K562 (cell line): ENCODE measurements at regions not wholly inside any gene's neighbourhood (a gene's known extent, or its start where the extent isn't known, plus 50 kb on each side); places are given as distances from the start of the nearest gene placed in this dataset.

Experiments used
- ATAC-seq: fragments of 200-7000 bp; cut with Tn5 transposase; 3 replicates; pipeline ENCODE4 v1.9.1; 2020; ENCODE audit warnings: moderate library complexity
- BruUV-seq: library from RNA; stranded (reverse); fragments of 400-500 nt; replicated peaks from 2 replicates; lab custom pipeline; 2021; lab: Mats Ljungman, UMichigan
- CTCF ChIA-PET: fragments of 300-600 bp; formaldehyde crosslinking; extraction: SDS; loops from one replicate; lab custom pipeline; 2021; ENCODE audit warnings: low intra/inter-chr PET ratio; lab: Yijun Ruan, JAX
- POLR2A ChIA-PET: fragments of 300-600, 350-650 bp; sonication (Branson Sonifier 250); formaldehyde crosslinking; extraction: SDS; loops from one replicate; lab custom pipeline; 2021; ENCODE audit warnings: antibody characterized with exemption, inconsistent platforms; lab: Yijun Ruan, JAX
- DNase-seq, 4 experiments: peaks; one replicate each; pipeline versions ENCODE4 v3.0.0 to v3.0.0-alpha.2; 2011 to 2018; ENCODE audit warnings: low spot score in 3 of 4, mixed read lengths in 3 of 4; ENCODE audit errors: extremely low read depth in 1 of 4
- FAIRE-seq: peaks from 2 replicates; lab custom pipeline; 2011; peaks lifted over from hg19 to GRCh38; lab: Jason Lieb, UNC
- H2AFZ ChIP-seq: 2 replicates; pipeline ENCODE4 v1.6.0; 2011; ENCODE audit warnings: low read depth, low read length, control low read depth, inconsistent platforms
- H3K27ac ChIP-seq: fragments of 200-600 bp; 3 replicates; pipeline ENCODE4 v1.8.0; 2011; ENCODE audit warnings: low read depth, mild to moderate bottlenecking, control low read depth, inconsistent platforms, low read length, moderate library complexity, mixed read lengths; ENCODE audit errors: extremely low read depth
- H3K27me3 ChIP-seq, 2 experiments: fragments of 300-600 bp in 1 of 2; 2 replicates in 1 of 2; 3 replicates in 1 of 2; pipeline versions ENCODE4 v1.6.0 to v1.8.0; 2011; ENCODE audit warnings: inconsistent platforms in 2 of 2, low read length in 2 of 2, mild to moderate bottlenecking in 1 of 2, mixed read lengths in 1 of 2, moderate library complexity in 1 of 2; ENCODE audit not compliant: control insufficient read depth in 2 of 2, insufficient read depth in 2 of 2
- H3K36me3 ChIP-seq: fragments of 300-600 bp; 3 replicates; pipeline ENCODE4 v1.8.0; 2011; ENCODE audit warnings: mild to moderate bottlenecking, low read length, inconsistent platforms; ENCODE audit not compliant: control insufficient read depth, insufficient read depth
- H3K4me1 ChIP-seq, 2 experiments: fragments of 200-600 bp in 1 of 2; replicated peaks in 1 of 2; 2 replicates in 1 of 2; 3 replicates in 1 of 2; pipeline versions ENCODE4 v1.5.1 to v1.8.0; 2011; ENCODE audit warnings: inconsistent platforms in 2 of 2, low read length in 2 of 2, mild to moderate bottlenecking in 1 of 2, mixed read lengths in 1 of 2, moderate library complexity in 1 of 2; ENCODE audit not compliant: control insufficient read depth in 2 of 2, insufficient read depth in 2 of 2
- H3K4me2 ChIP-seq: 2 replicates; pipeline ENCODE4 v1.6.1; 2011; ENCODE audit warnings: low read length, control low read depth, inconsistent platforms, mixed read lengths; ENCODE audit not compliant: insufficient read depth
- H3K4me3 ChIP-seq: fragments of 200-600 bp; sonication (generic), shearing (Covaris generic); 2 replicates; pipeline ENCODE4 v1.5.1; 2016; ENCODE audit warnings: control low read depth, inconsistent platforms
- H3K79me2 ChIP-seq: fragments of 200-600 bp; 3 replicates; pipeline ENCODE4 v1.8.0; 2011; ENCODE audit warnings: low read length, inconsistent platforms; ENCODE audit not compliant: control insufficient read depth, insufficient read depth
- H3K9ac ChIP-seq, 2 experiments: 2 replicates each; pipeline versions ENCODE4 v1.6.0 to v1.6.1; 2011; ENCODE audit warnings: low read depth in 2 of 2, low read length in 2 of 2, control low read depth in 1 of 2, inconsistent platforms in 1 of 2, mild to moderate bottlenecking in 1 of 2, mixed read lengths in 1 of 2; ENCODE audit not compliant: insufficient read depth in 1 of 2
- H3K9me1 ChIP-seq: one replicate; pipeline ENCODE4 v1.6.0; 2011; ENCODE audit warnings: inconsistent platforms, mild to moderate bottlenecking, low read length, moderate library complexity; ENCODE audit not compliant: control insufficient read depth, insufficient read depth
- H3K9me3 ChIP-seq: replicated peaks from 2 replicates; pipeline ENCODE4 v1.5.1; 2011; ENCODE audit warnings: low read depth, low read length, inconsistent platforms; ENCODE audit not compliant: control insufficient read depth, insufficient read depth
- H4K20me1 ChIP-seq: replicated peaks from 2 replicates; pipeline ENCODE4 v1.6.1; 2011; ENCODE audit warnings: low read length, inconsistent platforms, mixed read lengths; ENCODE audit not compliant: control insufficient read depth, insufficient read depth
- EHMT2 ChIP-seq: fragments of 450-650 bp; IDR thresholded peaks from 2 replicates; pipeline ENCODE4 v1.6.1; 2018; ENCODE audit warnings: antibody characterized with exemption
- FIP1L1 ChIP-seq: fragments of 200-400 bp; formaldehyde crosslinking; IDR thresholded peaks from 2 replicates; pipeline ENCODE4 v1.6.1; 2018; ENCODE audit warnings: mild to moderate bottlenecking, low read depth, low read length; ENCODE audit not compliant: poor library complexity, severe bottlenecking
- MYBL2 ChIP-seq, 2 experiments: fragments of 450-650 bp in 1 of 2; sonication (generic) in 1 of 2; formaldehyde crosslinking in 1 of 2; IDR thresholded peaks; 2 replicates each; pipeline versions ENCODE4 v1.6.1 to v1.8.1; 2017 to 2022; ENCODE audit warnings: borderline replicate concordance in 1 of 2, inconsistent platforms in 1 of 2, low read depth in 1 of 2, mild to moderate bottlenecking in 1 of 2, missing genetic modification reagents in 1 of 2, moderate library complexity in 1 of 2
- NFXL1 ChIP-seq: fragments of 450-650 bp; formaldehyde crosslinking; IDR thresholded peaks from 2 replicates; pipeline ENCODE4 v1.4.0; 2021; ENCODE audit warnings: mild to moderate bottlenecking
- PTBP1 ChIP-seq: fragments of 200-400 bp; formaldehyde crosslinking; IDR thresholded peaks from 2 replicates; pipeline ENCODE4 v1.6.1; 2017; ENCODE audit warnings: low read depth, low read length
- U2AF2 ChIP-seq: fragments of 200-400 bp; formaldehyde crosslinking; optimal IDR thresholded peaks from 2 replicates; pipeline ENCODE3; 2017; ENCODE audit warnings: low read depth, mild to moderate bottlenecking, low read length
- WGBS: fragments of 100-300 bp; shearing (Covaris generic); methylation state at CpG from one replicate; pipeline ENCODE4 v1.1.6; 2016; ENCODE audit warnings: low coverage, mixed read lengths; ENCODE audit not compliant: insufficient coverage; ENCODE audit errors: missing lambda C conversion rate; 5-methylcytosine and 5-hydroxymethylcytosine counted together
- in situ Hi-C: fragments of 300-500 bp; cut with MboI; formaldehyde crosslinking; loops from 4 replicates; pipeline ENCODE4 v1.15.0; 2018; ENCODE audit warnings: inconsistent platforms, mixed read lengths
- intact Hi-C: fragments of 100-400 bp; cut with micrococcal nuclease; formaldehyde crosslinking; loops from 2 replicates; pipeline ENCODE4 v1.14.2; 2022
- TF ChIP-seq, protein P1 (sequence below): conservative IDR thresholded peaks from 2 replicates; pipeline ENCODE4 v1.6.1; 2011; ENCODE audit warnings: low read depth, mild to moderate bottlenecking, low read length; ENCODE audit not compliant: control insufficient read depth
- TF ChIP-seq, protein P2 (sequence below): fragments of 250-450 bp; sonication (Bioruptor Pico); IDR thresholded peaks from 2 replicates; pipeline ENCODE4 v1.8.0; 2021; ENCODE audit warnings: borderline replicate concordance, mild to moderate bottlenecking, moderate library complexity; ENCODE audit not compliant: poor library complexity, severe bottlenecking
- TF ChIP-seq, protein P3 (sequence below), 2 experiments: IDR thresholded peaks; 2 replicates each; pipeline ENCODE4 v1.6.1; 2012; ENCODE audit warnings: improper control_type of control experiment in 2 of 2, low read depth in 2 of 2, low read length in 2 of 2, borderline replicate concordance in 1 of 2
- TF ChIP-seq, protein P4 (sequence below): IDR thresholded peaks from 2 replicates; pipeline ENCODE4 v1.6.1; 2014; ENCODE audit warnings: antibody characterized with exemption

DNA sequence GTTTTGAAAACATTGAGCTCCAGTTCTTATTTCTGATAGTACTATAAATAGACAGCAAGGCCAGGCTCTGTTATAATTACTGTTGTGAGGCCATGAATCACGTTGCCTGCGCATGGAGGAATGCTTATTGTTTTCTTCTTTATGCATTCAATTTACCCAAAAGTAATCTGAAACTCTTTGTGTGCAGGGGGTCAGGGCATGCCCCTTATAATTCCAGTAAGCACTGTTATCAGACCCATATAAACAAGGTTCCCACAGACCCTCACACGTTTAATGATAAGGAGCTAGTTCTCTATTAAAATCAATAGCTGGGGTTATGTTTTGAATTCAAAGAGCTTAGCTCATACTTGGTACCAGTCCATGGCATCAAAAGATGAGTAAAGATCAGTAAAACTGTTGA is 174.8 kb upstream of the ARG1 start:
- H3K27me3 ChIP-seq: no peaks in the 10 kb centered on the region
- no peaks in the 10 kb centered on the region for H3K4me1 ChIP-seq
- no peak overlapping the region for H3K27ac ChIP-seq
- WGBS: 2% methylated on average over 3 of the region's 3 CpGs
- no peak overlapping the region for H2AFZ ChIP-seq
- no peak overlapping the region for H3K4me2 ChIP-seq
- H3K9me3 ChIP-seq: no peaks in the 10 kb centered on the region
- intact Hi-C loops: no loop called here
- H4K20me1 ChIP-seq: no peaks in the 10 kb centered on the region
- DNase-seq: no peak
- no TSS peak for BruUV-seq
- H3K9ac ChIP-seq: no peak overlapping the region
- no peaks in the 10 kb centered on the region for H3K36me3 ChIP-seq
- no peaks in the 10 kb centered on the region for H3K9me1 ChIP-seq
- ChIA-PET CTCF (no interaction called here), POLR2A (no interaction called here)
- no peak overlapping the region for H3K4me3 ChIP-seq
- no peaks in the 10 kb centered on the region for H3K79me2 ChIP-seq
- in situ Hi-C loops: no loop called here
- ATAC-seq: no peak
- FAIRE-seq: no peak
- TF ChIP-seq NFXL1: no peak
- TF ChIP-seq, protein P1, sequence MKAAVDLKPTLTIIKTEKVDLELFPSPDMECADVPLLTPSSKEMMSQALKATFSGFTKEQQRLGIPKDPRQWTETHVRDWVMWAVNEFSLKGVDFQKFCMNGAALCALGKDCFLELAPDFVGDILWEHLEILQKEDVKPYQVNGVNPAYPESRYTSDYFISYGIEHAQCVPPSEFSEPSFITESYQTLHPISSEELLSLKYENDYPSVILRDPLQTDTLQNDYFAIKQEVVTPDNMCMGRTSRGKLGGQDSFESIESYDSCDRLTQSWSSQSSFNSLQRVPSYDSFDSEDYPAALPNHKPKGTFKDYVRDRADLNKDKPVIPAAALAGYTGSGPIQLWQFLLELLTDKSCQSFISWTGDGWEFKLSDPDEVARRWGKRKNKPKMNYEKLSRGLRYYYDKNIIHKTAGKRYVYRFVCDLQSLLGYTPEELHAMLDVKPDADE: no peak
- no peak for TF ChIP-seq FIP1L1
- TF ChIP-seq EHMT2: no peak
- TF ChIP-seq PTBP1: no peak
- no peak for TF ChIP-seq MYBL2 (IDR thresholded peaks at IDR 0.05; ENCODE audit: low read depth)
- TF ChIP-seq MYBL2 (CRISPR knock-in tag; IDR thresholded peaks at IDR 0.05; ENCODE audit: borderline replicate concordance): no peak
- TF ChIP-seq, protein P2, sequence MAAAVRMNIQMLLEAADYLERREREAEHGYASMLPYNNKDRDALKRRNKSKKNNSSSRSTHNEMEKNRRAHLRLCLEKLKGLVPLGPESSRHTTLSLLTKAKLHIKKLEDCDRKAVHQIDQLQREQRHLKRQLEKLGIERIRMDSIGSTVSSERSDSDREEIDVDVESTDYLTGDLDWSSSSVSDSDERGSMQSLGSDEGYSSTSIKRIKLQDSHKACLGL: no peak
- TF ChIP-seq, protein P3, sequence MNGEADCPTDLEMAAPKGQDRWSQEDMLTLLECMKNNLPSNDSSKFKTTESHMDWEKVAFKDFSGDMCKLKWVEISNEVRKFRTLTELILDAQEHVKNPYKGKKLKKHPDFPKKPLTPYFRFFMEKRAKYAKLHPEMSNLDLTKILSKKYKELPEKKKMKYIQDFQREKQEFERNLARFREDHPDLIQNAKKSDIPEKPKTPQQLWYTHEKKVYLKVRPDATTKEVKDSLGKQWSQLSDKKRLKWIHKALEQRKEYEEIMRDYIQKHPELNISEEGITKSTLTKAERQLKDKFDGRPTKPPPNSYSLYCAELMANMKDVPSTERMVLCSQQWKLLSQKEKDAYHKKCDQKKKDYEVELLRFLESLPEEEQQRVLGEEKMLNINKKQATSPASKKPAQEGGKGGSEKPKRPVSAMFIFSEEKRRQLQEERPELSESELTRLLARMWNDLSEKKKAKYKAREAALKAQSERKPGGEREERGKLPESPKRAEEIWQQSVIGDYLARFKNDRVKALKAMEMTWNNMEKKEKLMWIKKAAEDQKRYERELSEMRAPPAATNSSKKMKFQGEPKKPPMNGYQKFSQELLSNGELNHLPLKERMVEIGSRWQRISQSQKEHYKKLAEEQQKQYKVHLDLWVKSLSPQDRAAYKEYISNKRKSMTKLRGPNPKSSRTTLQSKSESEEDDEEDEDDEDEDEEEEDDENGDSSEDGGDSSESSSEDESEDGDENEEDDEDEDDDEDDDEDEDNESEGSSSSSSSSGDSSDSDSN (IDR thresholded peaks at IDR 0.05; ENCODE audit: borderline replicate concordance in 1 of 2, low read depth in 2 of 2, low read length in 2 of 2): no peak
- no peak for TF ChIP-seq U2AF2
- TF ChIP-seq, protein P4, sequence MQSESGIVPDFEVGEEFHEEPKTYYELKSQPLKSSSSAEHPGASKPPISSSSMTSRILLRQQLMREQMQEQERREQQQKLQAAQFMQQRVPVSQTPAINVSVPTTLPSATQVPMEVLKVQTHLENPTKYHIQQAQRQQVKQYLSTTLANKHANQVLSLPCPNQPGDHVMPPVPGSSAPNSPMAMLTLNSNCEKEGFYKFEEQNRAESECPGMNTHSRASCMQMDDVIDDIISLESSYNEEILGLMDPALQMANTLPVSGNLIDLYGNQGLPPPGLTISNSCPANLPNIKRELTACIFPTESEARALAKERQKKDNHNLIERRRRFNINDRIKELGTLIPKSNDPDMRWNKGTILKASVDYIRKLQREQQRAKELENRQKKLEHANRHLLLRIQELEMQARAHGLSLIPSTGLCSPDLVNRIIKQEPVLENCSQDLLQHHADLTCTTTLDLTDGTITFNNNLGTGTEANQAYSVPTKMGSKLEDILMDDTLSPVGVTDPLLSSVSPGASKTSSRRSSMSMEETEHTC: no peak
